B cell (primary cell): ENCODE measurements at regions not wholly inside any gene's neighbourhood (a gene's known extent, or its start where the extent isn't known, plus 50 kb on each side); places are given as distances from the start of the nearest gene placed in this dataset.

Experiments used
- ATAC-seq: fragments of 200-7000 bp; cut with Tn5 transposase; one replicate; pipeline ENCODE4 v1.10.0; 2021; ENCODE audit warnings: low read depth, mild to moderate bottlenecking, moderate number of reproducible peaks, moderate library complexity
- CTCF ChIA-PET: fragments of 350-600 bp; sonication (Branson Sonifier 250); formaldehyde crosslinking; loops from one replicate; lab custom pipeline; 2021; ENCODE audit warnings: antibody characterized with exemption, inconsistent platforms; lab: Charles Lee
- POLR2A ChIA-PET: fragments of 350-600 bp; sonication (Branson Sonifier 250); formaldehyde crosslinking; loops from one replicate; lab custom pipeline; 2021; ENCODE audit warnings: antibody characterized with exemption; lab: Charles Lee
- DNase-seq: peaks from one replicate; pipeline ENCODE4 v3.0.0; 2013
- H2AFZ ChIP-seq: 2 replicates; pipeline ENCODE4 v1.6.1; 2012; ENCODE audit warnings: mild to moderate bottlenecking, low read depth, low read length; ENCODE audit not compliant: insufficient read depth, poor library complexity, severe bottlenecking
- H3K27ac ChIP-seq, 2 donors: 1 replicate in 1 of 2; 2 replicates in 1 of 2; pipeline ENCODE4 v1.5.1; 2012 to 2013; ENCODE audit warnings: low read length in 2 of 2, mild to moderate bottlenecking in 2 of 2, moderate library complexity in 1 of 2
- H3K27me3 ChIP-seq, 4 experiments: fragments of 200-600 bp in 1 of 4; sonication (generic) in 1 of 4; replicated peaks in 1 of 4; 1 replicate in 2 of 4; 2 replicates in 2 of 4; pipeline versions ENCODE4 v1.6.1 to v1.7.0; 2013 to 2016; ENCODE audit warnings: low read length in 3 of 4, mild to moderate bottlenecking in 2 of 4, mixed read lengths in 1 of 4, moderate library complexity in 1 of 4; ENCODE audit not compliant: insufficient read depth in 4 of 4, control insufficient read depth in 3 of 4; ENCODE audit errors: control extremely low read depth in 1 of 4
- H3K36me3 ChIP-seq, 2 experiments: replicated peaks in 1 of 2; 1 replicate in 1 of 2; 2 replicates in 1 of 2; pipeline versions ENCODE4 v1.6.1 to v1.7.1; 2013; ENCODE audit warnings: low read length in 1 of 2; ENCODE audit not compliant: insufficient read depth in 2 of 2, control insufficient read depth in 1 of 2; ENCODE audit errors: control extremely low read depth in 1 of 2, extremely low read depth in 1 of 2
- H3K4me1 ChIP-seq, 2 donors: fragments of 200-600 bp in 1 of 2; sonication (generic) in 1 of 2; 1 replicate in 1 of 2; 2 replicates in 1 of 2; pipeline versions ENCODE4 v1.5.1 to v1.6.1; 2013 to 2017; ENCODE audit warnings: low read length in 2 of 2; ENCODE audit not compliant: control insufficient read depth in 2 of 2, insufficient read depth in 2 of 2
- H3K4me2 ChIP-seq: replicated peaks from 2 replicates; pipeline ENCODE3; 2012; ENCODE audit warnings: mild to moderate bottlenecking, low read depth, low read length; ENCODE audit not compliant: poor library complexity, severe bottlenecking
- H3K4me3 ChIP-seq, 5 experiments: fragments of 200-600 bp in 1 of 5; sonication (generic) in 1 of 5; 1 replicate in 3 of 5; 2 replicates in 2 of 5; pipeline versions ENCODE4 v1.5.1 to v1.7.0; 2011 to 2016; ENCODE audit warnings: low read length in 4 of 5, mild to moderate bottlenecking in 4 of 5, low read depth in 2 of 5, control low read depth in 1 of 5, moderate library complexity in 1 of 5; ENCODE audit not compliant: insufficient read depth in 1 of 5; ENCODE audit errors: control extremely low read depth in 1 of 5, extremely low read depth in 1 of 5
- H3K79me2 ChIP-seq: fragments of 200-600 bp; sonication (generic); one replicate; pipeline ENCODE4 v1.6.0; 2016; ENCODE audit warnings: low read length; ENCODE audit not compliant: control insufficient read depth, insufficient read depth
- H3K9ac ChIP-seq: fragments of 200-600 bp; sonication (generic); 2 replicates; pipeline ENCODE4 v1.6.1; 2017; ENCODE audit warnings: mild to moderate bottlenecking, low read length, moderate library complexity
- H3K9me3 ChIP-seq, 3 donors: one replicate each; pipeline versions ENCODE4 v1.6.1 to v1.7.1; 2013; ENCODE audit warnings: low read length in 2 of 3; ENCODE audit not compliant: control insufficient read depth in 2 of 3, insufficient read depth in 1 of 3; ENCODE audit errors: control extremely low read depth in 1 of 3
- H4K20me1 ChIP-seq: 2 replicates; pipeline ENCODE4 v1.6.0; 2012; ENCODE audit warnings: mild to moderate bottlenecking, low read length; ENCODE audit not compliant: insufficient read depth, control insufficient read depth, poor library complexity, severe bottlenecking
- H3K27ac Mint-ChIP-seq: one replicate; pipeline ENCODE4 v1.8.0; 2021; ENCODE audit warnings: mixed read lengths
- H3K27me3 Mint-ChIP-seq: one replicate; pipeline ENCODE4 v1.8.0; 2021; ENCODE audit warnings: mixed read lengths
- H3K4me1 Mint-ChIP-seq: one replicate; pipeline ENCODE4 v1.8.0; 2021; ENCODE audit warnings: mixed read lengths
- H3K4me3 Mint-ChIP-seq: one replicate; pipeline ENCODE4 v1.8.0; 2021; ENCODE audit warnings: mixed read lengths
- H3K9me3 Mint-ChIP-seq: one replicate; pipeline ENCODE4 v1.8.0; 2022; ENCODE audit warnings: mixed read lengths; ENCODE audit not compliant: insufficient read depth
- CTCF ChIP-seq: fragments of 200-600 bp; IDR thresholded peaks from one replicate; pipeline ENCODE4 v1.8.0; 2022; ENCODE audit warnings: antibody characterized with exemption, mild to moderate bottlenecking
- EZH2 ChIP-seq: IDR thresholded peaks from 2 replicates; pipeline ENCODE4 v1.6.1; 2012; ENCODE audit warnings: borderline replicate concordance, low read depth, mild to moderate bottlenecking, moderate library complexity, low read length; ENCODE audit not compliant: insufficient read depth, poor library complexity, severe bottlenecking
- WGBS: methylation state at CpG from one replicate; pipeline ENCODE4 v1.1.5; 2013; ENCODE audit warnings: missing lambda C conversion rate; ENCODE audit not compliant: insufficient coverage; 5-methylcytosine and 5-hydroxymethylcytosine counted together
- intact Hi-C: fragments of 100-400 bp; cut with micrococcal nuclease; formaldehyde crosslinking; loops from one replicate; pipeline ENCODE4 v1.10.0; 2022

- DNase-seq (no peak), ATAC-seq (no peak)
- H3K27ac ChIP-seq, result no peak overlapping the region
- no peak overlapping the region for H3K9ac ChIP-seq
- CTCF ChIA-PET, result no interaction called here
- no peak overlapping the region for H2AFZ ChIP-seq
- H3K9me3 ChIP-seq, result peaks cover 0 to 1% (median 0%) of the 10 kb centered on the region in 3 donors
- H3K4me1 ChIP-seq, result peaks cover 3 to 4% of the 10 kb centered on the region in 2 donors
- H3K9me3 Mint-ChIP-seq, result no peaks in the 10 kb centered on the region
- peaks cover 5% of the 10 kb centered on the region for H3K4me1 Mint-ChIP-seq
- H3K4me3 ChIP-seq, result no peak overlapping the region
- TF ChIP-seq EZH2, result no peak
- no peak for TF ChIP-seq CTCF
- peaks cover 10% of the 10 kb centered on the region for H3K27me3 Mint-ChIP-seq
- H3K4me3 Mint-ChIP-seq, result no peak overlapping the region
- 100% methylated on average over 1 of the region's 1 CpG for WGBS
- no peaks in the 10 kb centered on the region for H3K79me2 ChIP-seq
- H3K27ac Mint-ChIP-seq, result no peak overlapping the region
- no peak overlapping the region for H3K4me2 ChIP-seq
- H3K36me3 ChIP-seq, result no peaks in the 10 kb centered on the region
- no peaks in the 10 kb centered on the region for H3K27me3 ChIP-seq
- H4K20me1 ChIP-seq, result no peaks in the 10 kb centered on the region
- intact Hi-C loops, result no loop called here
- POLR2A ChIA-PET, result no interaction called here
These were observed 328.6 kb downstream of the PLPP3 start for GRCh38 chr1:56250809-56251208.

- WGBS, result 0% methylated on average over 1 of the region's 2 CpGs
These were observed 330.1 kb downstream of the PLPP3 start for GRCh38 chr1:56249234-56249633.

More at GRCh38 chr1:56249234-56249633, 330.1 kb downstream of the PLPP3 start:
- Histone ChIP-seq H3K27ac (no peak overlapping the region), H2AFZ (no peak overlapping the region), H3K79me2 (no peaks in the 10 kb centered on the region), H3K27me3 (no peaks in the 10 kb centered on the region), H3K4me1 (peaks cover 3 to 4% of the 10 kb centered on the region in 2 donors), H4K20me1 (no peaks in the 10 kb centered on the region), H3K4me2 (no peak overlapping the region), H3K9me3 (peaks cover 0 to 1% (median 0%) of the 10 kb centered on the region in 3 donors), H3K4me3 (no peak overlapping the region), H3K36me3 (no peaks in the 10 kb centered on the region), H3K9ac (no peak overlapping the region)
- ChIA-PET CTCF (no interaction called here), POLR2A (no interaction called here)
- intact Hi-C loops, result no loop called here
- Mint-ChIP-seq H3K27ac (no peak overlapping the region), H3K9me3 (no peaks in the 10 kb centered on the region), H3K4me3 (no peak overlapping the region), H3K27me3 (peaks cover 14% of the 10 kb centered on the region), H3K4me1 (peaks cover 5% of the 10 kb centered on the region)
- ATAC-seq (no peak), DNase-seq (no peak)
- TF ChIP-seq EZH2, result no peak
- no peak for TF ChIP-seq CTCF
